ENCODE measurements at regions not wholly inside any gene's neighbourhood (a gene's known extent, or its start where the extent isn't known, plus 50 kb on each side); places are given as distances from the start of the nearest gene placed in this dataset.

DNA sequence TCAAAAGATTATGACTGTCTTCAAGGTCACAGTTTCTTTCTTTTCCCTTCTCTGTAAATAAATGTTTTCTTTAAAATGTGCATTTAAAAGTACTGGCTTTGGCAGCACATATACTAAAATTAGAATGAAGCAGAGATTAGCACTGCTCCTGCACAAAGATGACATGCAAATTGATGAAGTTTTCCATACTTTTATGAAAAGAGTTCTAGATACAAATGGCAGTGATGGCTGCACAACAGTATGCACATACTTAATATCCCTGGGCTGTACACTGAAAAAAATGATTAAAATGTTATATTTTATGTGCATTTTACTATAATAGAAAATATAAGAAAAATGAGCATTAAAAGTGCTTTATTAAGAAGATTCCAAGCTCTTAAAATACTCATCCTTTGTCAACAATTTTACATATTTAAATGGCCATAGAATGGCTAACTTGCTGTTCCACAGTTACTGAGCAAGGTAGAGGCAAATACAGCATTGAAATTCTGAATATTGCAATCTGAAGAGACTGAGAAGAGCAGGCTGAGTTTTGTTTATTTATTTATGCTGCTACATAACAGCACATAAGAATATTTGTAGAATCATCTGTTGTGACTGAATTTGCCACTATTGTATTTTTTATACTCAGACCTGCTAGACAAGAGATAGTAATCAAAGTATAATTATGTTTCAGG, 117.8 kb downstream of the GPR37 start:
- CTCF ChIA-PET, result no interaction called here
- H3K4me1 ChIP-seq (ENCODE audit: control insufficient read depth in 1 of 2, extremely low read depth in 1 of 2, insufficient read depth in 2 of 2, low read length in 2 of 2), result no peaks in the 10 kb centered on the region
- Mint-ChIP-seq H3K9me3 (peaks cover 0 to 11% (median 0%) of the 10 kb centered on the region in 3 donors), H3K4me1 (peaks cover 4 to 16% (median 12%) of the 10 kb centered on the region in 3 donors), H3K27ac (no peak overlapping the region), H3K36me3 (no peaks in the 10 kb centered on the region), H3K27me3 (no peaks in the 10 kb centered on the region), H3K4me3 (no peak overlapping the region)
- POLR2A ChIA-PET, result no interaction called here
- no peak for ATAC-seq (replicated peaks in 1 of 4)
- H3K27ac ChIP-seq (ENCODE audit: low read length), result no peak overlapping the region
- H3K36me3 ChIP-seq (ENCODE audit: control insufficient read depth in 2 of 2, extremely low read depth in 1 of 2, insufficient read depth in 1 of 2, low read length in 1 of 2), result no peaks in the 10 kb centered on the region
- DNase-seq, result no peak
- no peaks in the 10 kb centered on the region for H3K9me3 ChIP-seq
- no peaks in the 10 kb centered on the region for H3K27me3 ChIP-seq (replicated peaks in 1 of 2; ENCODE audit: control insufficient read depth in 2 of 2, extremely low read depth in 1 of 2, insufficient read depth in 2 of 2, low read length in 1 of 2)
- no peak overlapping the region for H3K4me3 ChIP-seq (ENCODE audit: control insufficient read depth in 1 of 2, extremely low read depth in 1 of 2, low read length in 1 of 2)

DNA sequence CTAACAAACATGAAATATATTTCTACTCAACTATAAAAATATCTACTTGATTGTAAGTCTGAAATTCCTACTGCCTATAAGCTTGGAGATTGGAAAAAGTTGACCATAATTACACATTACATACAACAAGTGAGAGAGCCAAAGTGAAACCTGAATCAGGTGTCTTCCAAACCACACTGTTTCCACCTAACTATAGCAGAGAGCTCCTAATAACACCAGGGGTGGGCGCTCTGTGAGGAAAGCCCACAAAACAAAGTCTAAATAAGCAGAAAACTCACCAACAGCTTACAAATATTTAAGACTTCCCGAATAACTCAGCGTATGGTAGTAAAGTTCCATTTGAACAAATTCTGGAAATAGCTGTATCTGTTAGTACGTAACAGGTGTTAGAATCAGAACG, 119.9 kb downstream of the GPR37 start:
- WGBS (ENCODE audit: insufficient coverage), result 100% methylated on average over 1 of the region's 5 CpGs
- H3K36me3 ChIP-seq (ENCODE audit: control insufficient read depth in 2 of 2, extremely low read depth in 1 of 2, insufficient read depth in 1 of 2, low read length in 1 of 2), result no peaks in the 10 kb centered on the region
- Mint-ChIP-seq H3K27me3 (no peaks in the 10 kb centered on the region), H3K4me1 (peaks cover 4 to 16% (median 12%) of the 10 kb centered on the region in 3 donors), H3K9me3 (peaks cover 0 to 11% (median 0%) of the 10 kb centered on the region in 3 donors), H3K36me3 (no peaks in the 10 kb centered on the region), H3K4me3 (no peak overlapping the region), H3K27ac (no peak overlapping the region)
- no peak overlapping the region for H3K4me3 ChIP-seq (ENCODE audit: control insufficient read depth in 1 of 2, extremely low read depth in 1 of 2, low read length in 1 of 2)
- no peaks in the 10 kb centered on the region for H3K27me3 ChIP-seq (replicated peaks in 1 of 2; ENCODE audit: control insufficient read depth in 2 of 2, extremely low read depth in 1 of 2, insufficient read depth in 2 of 2, low read length in 1 of 2)
- POLR2A ChIA-PET, result no interaction called here
- no peaks in the 10 kb centered on the region for H3K4me1 ChIP-seq (ENCODE audit: control insufficient read depth in 1 of 2, extremely low read depth in 1 of 2, insufficient read depth in 2 of 2, low read length in 2 of 2)
- no peak for ATAC-seq (replicated peaks in 1 of 4)
- no peaks in the 10 kb centered on the region for H3K9me3 ChIP-seq
- CTCF ChIA-PET, result no interaction called here
- DNase-seq, result no peak
- H3K27ac ChIP-seq (ENCODE audit: low read length), result no peak overlapping the region

DNA sequence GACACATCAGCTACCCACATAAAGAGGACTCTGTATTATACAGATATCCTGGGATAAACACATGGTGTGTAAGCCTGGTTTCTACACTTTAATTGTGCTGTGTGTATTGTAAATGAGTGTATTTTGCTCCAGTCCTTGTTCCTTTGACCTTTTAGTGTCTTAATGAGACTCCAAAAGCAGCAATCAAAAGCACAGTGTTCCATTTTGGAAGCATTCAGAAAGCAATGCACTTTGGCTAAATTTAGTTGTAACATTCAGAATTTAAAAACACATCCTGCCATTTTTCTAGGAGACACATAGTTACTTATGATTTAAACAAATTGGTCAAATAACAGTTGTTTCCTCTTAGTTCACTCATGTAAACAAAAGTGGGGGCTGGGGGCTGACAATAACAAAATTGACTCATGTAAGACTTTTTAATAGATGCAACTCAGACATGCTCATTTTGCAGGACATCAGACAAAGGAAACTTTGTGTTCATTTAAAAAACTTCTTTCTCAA, 122.2 kb downstream of the GPR37 start:
- H3K27ac ChIP-seq (ENCODE audit: low read length), result no peak overlapping the region
- H3K9me3 Mint-ChIP-seq, result no peaks in the 10 kb centered on the region
- no peak for ATAC-seq (replicated peaks in 1 of 4)
- no peak overlapping the region for H3K4me3 Mint-ChIP-seq
- H3K27me3 ChIP-seq (replicated peaks in 1 of 2; ENCODE audit: control insufficient read depth in 2 of 2, extremely low read depth in 1 of 2, insufficient read depth in 2 of 2, low read length in 1 of 2), result no peaks in the 10 kb centered on the region
- no peaks in the 10 kb centered on the region for H3K36me3 Mint-ChIP-seq
- H3K27me3 Mint-ChIP-seq, result no peaks in the 10 kb centered on the region
- no peaks in the 10 kb centered on the region for H3K4me1 Mint-ChIP-seq
- no peaks in the 10 kb centered on the region for H3K4me1 ChIP-seq (ENCODE audit: control insufficient read depth in 1 of 2, extremely low read depth in 1 of 2, insufficient read depth in 2 of 2, low read length in 2 of 2)
- no peak overlapping the region for H3K4me3 ChIP-seq (ENCODE audit: control insufficient read depth in 1 of 2, extremely low read depth in 1 of 2, low read length in 1 of 2)
- no peak overlapping the region for H3K27ac Mint-ChIP-seq
- no peak for DNase-seq
- H3K9me3 ChIP-seq, result no peaks in the 10 kb centered on the region
- ChIA-PET POLR2A (no interaction called here), CTCF (no interaction called here)
- no peaks in the 10 kb centered on the region for H3K36me3 ChIP-seq (ENCODE audit: control insufficient read depth in 2 of 2, extremely low read depth in 1 of 2, insufficient read depth in 1 of 2, low read length in 1 of 2)

GRCh38 chr7:124635416-124635815, 130.2 kb downstream of the GPR37 start:
- ChIA-PET POLR2A (no interaction called here), CTCF (no interaction called here)
- ATAC-seq (replicated peaks in 1 of 4) (no peak), DNase-seq (no peak)
- H3K27ac ChIP-seq (ENCODE audit: low read length), result no peak overlapping the region
- no peaks in the 10 kb centered on the region for H3K9me3 ChIP-seq
- Mint-ChIP-seq H3K27ac (no peak overlapping the region), H3K9me3 (peaks cover 5 to 10% (median 7%) of the 10 kb centered on the region in 3 donors), H3K27me3 (no peaks in the 10 kb centered on the region), H3K4me1 (no peaks in the 10 kb centered on the region), H3K36me3 (no peaks in the 10 kb centered on the region), H3K4me3 (no peak overlapping the region)
- no peak overlapping the region for H3K4me3 ChIP-seq (ENCODE audit: control insufficient read depth in 1 of 2, extremely low read depth in 1 of 2, low read length in 1 of 2)
- no peaks in the 10 kb centered on the region for H3K4me1 ChIP-seq (ENCODE audit: control insufficient read depth in 1 of 2, extremely low read depth in 1 of 2, insufficient read depth in 2 of 2, low read length in 2 of 2)
- no peaks in the 10 kb centered on the region for H3K27me3 ChIP-seq (replicated peaks in 1 of 2; ENCODE audit: control insufficient read depth in 2 of 2, extremely low read depth in 1 of 2, insufficient read depth in 2 of 2, low read length in 1 of 2)
- WGBS (ENCODE audit: insufficient coverage), result no CpG with 5 or more reads among the region's 1 CpG
- H3K36me3 ChIP-seq (ENCODE audit: control insufficient read depth in 2 of 2, extremely low read depth in 1 of 2, insufficient read depth in 1 of 2, low read length in 1 of 2), result no peaks in the 10 kb centered on the region

DNA sequence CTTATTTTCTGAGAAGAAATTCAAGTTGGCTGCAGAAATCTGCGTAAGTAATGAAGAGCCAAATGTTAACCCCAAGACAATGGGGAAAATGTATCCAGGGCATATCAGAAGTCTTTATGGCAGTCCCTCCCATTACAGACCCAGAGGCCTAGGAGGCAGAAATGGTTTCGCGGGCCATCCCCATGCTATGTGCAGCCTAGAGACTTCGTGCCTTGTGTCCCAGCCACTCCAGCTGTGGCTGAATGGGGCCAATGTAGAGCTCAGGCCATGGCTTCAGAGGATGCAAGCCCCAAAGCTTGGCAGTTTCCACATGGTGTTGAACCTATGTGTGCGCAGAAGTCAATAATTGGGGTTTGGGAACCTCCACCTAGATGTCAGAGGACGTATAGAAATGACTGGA, 131.9 kb downstream of the GPR37 start:
- Histone ChIP-seq H3K9me3 (no peaks in the 10 kb centered on the region), H3K27me3 (replicated peaks in 1 of 2; ENCODE audit: control insufficient read depth in 2 of 2, extremely low read depth in 1 of 2, insufficient read depth in 2 of 2, low read length in 1 of 2) (no peaks in the 10 kb centered on the region), H3K4me1 (ENCODE audit: control insufficient read depth in 1 of 2, extremely low read depth in 1 of 2, insufficient read depth in 2 of 2, low read length in 2 of 2) (no peaks in the 10 kb centered on the region), H3K27ac (ENCODE audit: low read length) (no peak overlapping the region), H3K36me3 (ENCODE audit: control insufficient read depth in 2 of 2, extremely low read depth in 1 of 2, insufficient read depth in 1 of 2, low read length in 1 of 2) (no peaks in the 10 kb centered on the region), H3K4me3 (ENCODE audit: control insufficient read depth in 1 of 2, extremely low read depth in 1 of 2, low read length in 1 of 2) (no peak overlapping the region)
- no peak overlapping the region for H3K27ac Mint-ChIP-seq
- H3K9me3 Mint-ChIP-seq, result peaks cover 5 to 10% (median 7%) of the 10 kb centered on the region in 3 donors
- no peaks in the 10 kb centered on the region for H3K4me1 Mint-ChIP-seq
- POLR2A ChIA-PET, result no interaction called here
- CTCF ChIA-PET, result no interaction called here
- no peak for ATAC-seq (replicated peaks in 1 of 4)
- no peak overlapping the region for H3K4me3 Mint-ChIP-seq
- DNase-seq, result no peak
- 69% methylated on average over 3 of the region's 6 CpGs for WGBS (ENCODE audit: insufficient coverage)
- H3K36me3 Mint-ChIP-seq, result no peaks in the 10 kb centered on the region
- no peaks in the 10 kb centered on the region for H3K27me3 Mint-ChIP-seq

GRCh38 chr7:124630395-124630794, 135.2 kb downstream of the GPR37 start:
- Histone ChIP-seq H3K4me1 (ENCODE audit: control insufficient read depth in 1 of 2, extremely low read depth in 1 of 2, insufficient read depth in 2 of 2, low read length in 2 of 2) (no peaks in the 10 kb centered on the region), H3K36me3 (ENCODE audit: control insufficient read depth in 2 of 2, extremely low read depth in 1 of 2, insufficient read depth in 1 of 2, low read length in 1 of 2) (no peaks in the 10 kb centered on the region), H3K27ac (ENCODE audit: low read length) (no peak overlapping the region), H3K27me3 (replicated peaks in 1 of 2; ENCODE audit: control insufficient read depth in 2 of 2, extremely low read depth in 1 of 2, insufficient read depth in 2 of 2, low read length in 1 of 2) (no peaks in the 10 kb centered on the region), H3K4me3 (ENCODE audit: control insufficient read depth in 1 of 2, extremely low read depth in 1 of 2, low read length in 1 of 2) (no peak overlapping the region), H3K9me3 (no peaks in the 10 kb centered on the region)
- H3K27me3 Mint-ChIP-seq, result no peaks in the 10 kb centered on the region
- ChIA-PET CTCF (no interaction called here), POLR2A (no interaction called here)
- no peaks in the 10 kb centered on the region for H3K4me1 Mint-ChIP-seq
- no peak overlapping the region for H3K27ac Mint-ChIP-seq
- peaks cover 5 to 13% (median 7%) of the 10 kb centered on the region in 3 donors for H3K9me3 Mint-ChIP-seq
- H3K4me3 Mint-ChIP-seq, result no peak overlapping the region
- H3K36me3 Mint-ChIP-seq, result no peaks in the 10 kb centered on the region
- ATAC-seq (replicated peaks in 1 of 4) (no peak), DNase-seq (no peak)
- WGBS (ENCODE audit: insufficient coverage), result 100% methylated on average over 1 of the region's 3 CpGs

- H3K4me3 ChIP-seq (ENCODE audit: control insufficient read depth in 1 of 2, extremely low read depth in 1 of 2, low read length in 1 of 2), result no peak overlapping the region
- H3K27ac ChIP-seq (ENCODE audit: low read length), result no peak overlapping the region
- Mint-ChIP-seq H3K9me3 (peaks cover 6 to 10% (median 7%) of the 10 kb centered on the region in 3 donors), H3K27me3 (no peaks in the 10 kb centered on the region), H3K4me1 (no peaks in the 10 kb centered on the region), H3K36me3 (no peaks in the 10 kb centered on the region), H3K27ac (no peak overlapping the region), H3K4me3 (no peak overlapping the region)
- no peaks in the 10 kb centered on the region for H3K27me3 ChIP-seq (replicated peaks in 1 of 2; ENCODE audit: control insufficient read depth in 2 of 2, extremely low read depth in 1 of 2, insufficient read depth in 2 of 2, low read length in 1 of 2)
- H3K9me3 ChIP-seq, result no peaks in the 10 kb centered on the region
- ChIA-PET POLR2A (interaction anchor here in 1 of 2 donors (0.6 kb wide), 1 partner anchor 1918 kb away, joined by 3 read pairs; no protein-coding TSS in a partner anchor), CTCF (no interaction called here)
- no peaks in the 10 kb centered on the region for H3K36me3 ChIP-seq (ENCODE audit: control insufficient read depth in 2 of 2, extremely low read depth in 1 of 2, insufficient read depth in 1 of 2, low read length in 1 of 2)
- 57% methylated on average over 1 of the region's 1 CpG for WGBS (ENCODE audit: insufficient coverage)
- DNase-seq (no peak), ATAC-seq (replicated peaks in 1 of 4) (no peak)
- no peaks in the 10 kb centered on the region for H3K4me1 ChIP-seq (ENCODE audit: control insufficient read depth in 1 of 2, extremely low read depth in 1 of 2, insufficient read depth in 2 of 2, low read length in 2 of 2)
Measured at GRCh38 chr7:124618871-124619270, 146.7 kb downstream of the GPR37 start.
